Rectal smooth muscle tissue (tissue), 1 donor: ENCODE measurements at regions not wholly inside any gene's neighbourhood (a gene's known extent, or its start where the extent isn't known, plus 50 kb on each side); places are given as distances from the start of the nearest gene placed in this dataset.
"Not testable (repeated sequence)": the region's sequence is repeated elsewhere in the genome, so short reads cannot be mapped to it uniquely, and the experiment has no call there.

ENCODE experiments used
- H3K27ac ChIP-seq: one replicate; pipeline ENCODE4 v1.7.0; 2013; ENCODE audit warnings: low read depth, low read length, inconsistent platforms
- H3K27me3 ChIP-seq: one replicate; pipeline ENCODE4 v1.7.0; 2013; ENCODE audit warnings: low read length; ENCODE audit not compliant: control insufficient read depth, insufficient read depth
- H3K36me3 ChIP-seq: one replicate; pipeline ENCODE4 v1.7.0; 2013; ENCODE audit warnings: low read length; ENCODE audit not compliant: control insufficient read depth, insufficient read depth
- H3K4me1 ChIP-seq: one replicate; pipeline ENCODE4 v1.7.0; 2013; ENCODE audit warnings: low read length; ENCODE audit not compliant: control insufficient read depth, insufficient read depth
- H3K4me3 ChIP-seq: one replicate; pipeline ENCODE4 v1.7.0; 2013; ENCODE audit warnings: low read length
- H3K9ac ChIP-seq: one replicate; pipeline ENCODE4 v1.7.0; 2013; ENCODE audit warnings: low read length

DNA sequence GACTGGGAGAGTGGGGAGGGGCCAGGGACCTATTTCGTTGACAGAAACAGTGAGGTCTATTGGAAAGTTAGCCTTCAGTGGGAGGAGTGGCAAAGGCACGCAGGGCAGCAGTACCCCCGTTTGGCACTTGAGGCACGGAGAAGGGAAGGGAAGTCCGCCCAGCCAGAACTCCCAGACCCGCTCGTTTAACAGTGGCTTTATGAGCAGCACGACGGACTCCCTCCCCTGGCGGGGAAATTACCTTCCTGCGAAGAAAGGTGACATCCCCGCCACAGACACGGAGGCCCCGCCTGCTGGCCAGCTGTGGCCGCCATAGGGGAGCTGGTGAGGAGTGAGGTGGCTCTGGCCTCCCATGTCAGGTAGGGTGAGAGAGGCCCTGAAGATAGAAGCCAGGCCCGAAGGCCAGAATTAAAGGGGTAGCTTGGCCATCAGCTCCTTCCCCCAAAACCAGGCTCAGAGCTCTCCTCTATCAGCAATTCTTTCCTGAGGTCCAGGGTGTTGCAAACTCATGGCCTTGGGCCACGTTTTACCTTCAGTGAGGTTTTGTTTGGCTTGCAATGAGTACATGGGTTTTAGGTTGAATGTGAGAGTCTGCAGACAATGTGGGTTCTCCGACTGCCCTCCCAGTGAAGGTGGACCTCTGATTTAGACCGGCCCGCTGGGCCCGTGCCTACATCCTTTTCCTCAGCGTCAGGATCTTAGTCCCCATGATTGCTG is 123.7 kb downstream of the MRPL14 start:
- Histone ChIP-seq H3K9ac (no peak overlapping the region), H3K36me3 (no peaks in the 10 kb centered on the region), H3K4me3 (no peak overlapping the region), H3K27me3 (peaks cover 7% of the 10 kb centered on the region), H3K4me1 (no peaks in the 10 kb centered on the region), H3K27ac (no peak overlapping the region)

DNA sequence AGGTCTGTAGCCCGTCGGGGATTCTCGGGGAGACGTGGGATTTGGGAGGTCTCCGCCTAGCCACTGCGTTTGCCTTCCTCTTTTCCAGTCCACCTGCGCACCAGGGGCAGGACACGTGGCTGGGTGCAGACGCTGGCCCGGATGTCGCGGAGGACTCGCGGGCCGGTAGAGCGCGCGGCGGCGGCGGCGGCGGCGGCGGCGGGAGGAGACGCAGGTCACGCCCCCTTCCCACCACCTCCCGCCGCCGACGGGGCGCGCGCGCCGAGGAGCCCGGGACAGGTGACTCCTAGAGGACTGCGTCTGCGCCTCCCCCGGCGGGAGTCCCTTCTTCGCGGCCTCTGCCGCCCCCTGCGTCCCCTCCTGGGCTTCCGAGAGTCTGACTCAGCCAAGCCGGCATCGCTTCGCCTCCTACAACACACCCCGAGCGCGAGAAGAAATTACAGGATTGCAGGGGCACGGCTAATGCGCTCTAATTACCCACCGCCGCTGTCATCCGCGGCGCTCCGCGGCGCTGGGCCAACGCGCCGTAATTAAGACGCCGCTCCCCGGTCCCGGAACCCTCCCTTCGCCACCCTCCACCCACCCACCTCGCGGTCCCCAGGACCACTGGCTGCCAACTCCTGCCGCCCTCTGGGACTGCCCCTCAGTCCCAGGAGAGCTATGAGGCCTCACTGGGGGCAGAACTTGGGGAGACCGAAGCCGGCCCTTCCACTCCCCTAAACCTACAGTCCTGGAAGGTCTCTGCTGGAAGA is 124.5 kb downstream of the MRPL14 start:
- no peaks in the 10 kb centered on the region for H3K36me3 ChIP-seq
- H3K4me1 ChIP-seq: no peaks in the 10 kb centered on the region
- no peak overlapping the region for H3K9ac ChIP-seq
- H3K4me3 ChIP-seq: peak overlapping the region; percentile 48
- H3K27me3 ChIP-seq: peaks cover 7% of the 10 kb centered on the region
- no peak overlapping the region for H3K27ac ChIP-seq

DNA sequence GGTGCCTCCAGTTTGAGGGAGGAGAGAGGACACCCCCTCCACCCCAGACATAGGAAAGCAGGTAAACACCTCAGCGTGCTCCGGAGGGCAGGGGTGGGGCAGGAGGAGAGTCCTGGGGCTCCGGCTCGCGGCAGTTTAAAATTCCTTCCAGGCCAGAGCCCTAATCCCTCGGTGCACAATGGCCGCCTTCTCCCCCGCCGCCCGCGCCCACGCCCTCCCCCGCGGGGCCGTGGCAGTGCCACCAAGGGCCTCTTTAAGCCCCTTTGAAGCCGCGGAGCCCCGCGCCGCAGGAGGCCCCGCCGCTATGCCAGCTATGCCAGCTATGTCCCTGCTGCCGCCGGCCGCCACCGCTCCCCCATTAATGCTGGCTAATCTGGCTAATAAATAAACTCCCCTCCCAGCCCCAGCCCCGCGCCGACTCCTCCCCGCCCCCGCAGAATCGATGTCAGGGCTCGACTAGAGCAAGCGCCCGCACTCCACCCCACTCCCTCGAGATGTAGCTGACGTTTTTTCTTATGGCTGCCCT is 125.1 kb downstream of the MRPL14 start:
- Histone ChIP-seq H3K27me3 (peaks cover 7% of the 10 kb centered on the region), H3K36me3 (no peaks in the 10 kb centered on the region), H3K4me3 (peak overlapping the region; percentile 43), H3K9ac (no peak overlapping the region), H3K27ac (no peak overlapping the region), H3K4me1 (no peaks in the 10 kb centered on the region)

DNA sequence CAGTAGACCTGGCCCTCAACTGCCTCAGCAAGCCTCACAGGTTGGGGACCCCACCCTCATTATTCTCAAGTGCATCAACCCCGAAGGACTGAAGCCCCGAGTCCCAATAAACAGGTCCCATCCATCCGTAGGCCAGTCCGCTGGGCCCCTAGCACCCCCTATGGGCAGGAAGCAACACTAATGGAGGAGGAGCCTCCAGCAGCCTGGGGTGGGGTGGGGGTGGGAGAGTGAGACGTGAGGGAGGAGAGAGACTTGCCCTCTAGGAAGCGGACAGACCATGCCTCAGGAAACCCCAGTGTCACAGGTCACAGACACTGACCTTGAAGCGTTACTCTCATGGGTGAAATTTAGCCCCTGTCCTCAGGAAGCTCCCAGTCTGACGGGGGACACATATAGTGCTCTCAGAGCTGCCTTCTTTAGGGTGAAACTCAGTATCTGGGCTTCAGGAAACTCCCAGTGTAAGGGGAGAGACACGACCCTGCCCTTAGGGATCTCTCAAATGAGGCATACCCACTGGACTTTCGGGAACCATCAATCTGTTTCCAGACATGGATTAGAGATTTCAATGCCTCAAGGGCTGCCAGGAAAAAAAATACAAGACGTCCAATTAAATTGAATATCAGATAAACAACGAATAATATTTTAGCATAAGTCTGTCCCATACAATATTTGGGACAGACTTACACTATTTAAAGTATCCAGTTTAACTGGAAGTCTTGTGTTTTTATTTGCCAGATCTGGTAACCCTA is 125.8 kb downstream of the MRPL14 start:
- H3K36me3 ChIP-seq: no peaks in the 10 kb centered on the region
- H3K27ac ChIP-seq: no peak overlapping the region
- H3K27me3 ChIP-seq: peaks cover 7% of the 10 kb centered on the region
- H3K4me3 ChIP-seq: no peak overlapping the region
- no peak overlapping the region for H3K9ac ChIP-seq
- H3K4me1 ChIP-seq: no peaks in the 10 kb centered on the region

DNA sequence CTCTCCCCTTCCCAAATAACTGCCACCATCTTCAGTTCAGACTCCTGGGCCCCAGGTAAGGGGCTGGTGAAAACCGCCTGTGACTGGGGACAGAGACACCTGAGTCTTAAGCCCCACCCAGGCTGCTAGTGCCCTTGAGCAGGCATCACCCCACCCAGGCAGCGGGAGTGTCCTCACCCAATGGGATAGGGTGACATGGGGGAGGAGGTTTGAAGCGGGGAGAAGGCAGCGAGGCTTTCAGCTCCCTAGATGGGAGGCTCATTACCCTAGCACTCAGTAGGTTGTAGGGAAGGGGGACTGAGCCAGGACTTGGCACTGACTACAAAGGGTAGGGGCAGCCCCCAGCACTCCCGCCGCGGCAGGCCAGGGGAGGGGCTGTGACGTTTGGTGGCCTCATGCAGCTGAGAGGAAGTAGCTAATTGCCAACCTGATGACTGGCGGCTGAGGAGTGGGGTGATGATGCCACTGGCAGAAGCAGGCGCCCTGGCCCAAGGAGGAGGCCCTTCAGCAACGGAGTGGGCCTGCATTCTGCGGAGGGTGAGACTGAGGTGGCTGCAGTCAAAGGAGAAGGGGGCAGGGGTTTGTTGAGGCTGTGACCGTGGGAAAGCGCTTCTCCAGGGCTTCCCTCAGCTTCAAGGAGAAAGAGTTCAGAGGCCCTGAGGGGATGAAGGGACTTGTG is 126.9 kb downstream of the MRPL14 start:
- no peak overlapping the region for H3K9ac ChIP-seq
- no peak overlapping the region for H3K27ac ChIP-seq
- peaks cover 7% of the 10 kb centered on the region for H3K27me3 ChIP-seq
- H3K4me3 ChIP-seq: no peak overlapping the region
- no peaks in the 10 kb centered on the region for H3K36me3 ChIP-seq
- H3K4me1 ChIP-seq: no peaks in the 10 kb centered on the region

DNA sequence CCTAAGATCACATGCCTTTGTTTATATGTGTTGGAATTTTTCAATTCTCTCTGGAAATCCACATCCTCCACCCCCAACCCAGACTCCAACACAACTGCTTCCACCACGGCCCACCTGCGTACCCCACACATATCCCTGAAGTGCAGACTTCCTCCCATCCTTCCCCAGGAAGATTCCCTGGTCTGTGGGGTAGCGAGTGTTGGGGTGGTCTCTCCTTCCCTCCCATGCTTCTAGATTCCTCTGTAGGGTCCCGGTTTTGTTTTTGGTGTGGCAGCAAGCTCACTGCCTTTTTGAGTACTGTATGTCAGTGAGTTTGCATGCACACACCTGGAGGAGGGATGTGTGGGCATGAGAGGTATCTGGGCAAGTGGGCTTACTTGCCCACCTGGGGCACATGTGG is 127.6 kb downstream of the MRPL14 start:
- Histone ChIP-seq H3K27ac (no peak overlapping the region), H3K9ac (no peak overlapping the region), H3K4me1 (no peaks in the 10 kb centered on the region), H3K36me3 (no peaks in the 10 kb centered on the region), H3K27me3 (peaks cover 7% of the 10 kb centered on the region), H3K4me3 (no peak overlapping the region)

DNA sequence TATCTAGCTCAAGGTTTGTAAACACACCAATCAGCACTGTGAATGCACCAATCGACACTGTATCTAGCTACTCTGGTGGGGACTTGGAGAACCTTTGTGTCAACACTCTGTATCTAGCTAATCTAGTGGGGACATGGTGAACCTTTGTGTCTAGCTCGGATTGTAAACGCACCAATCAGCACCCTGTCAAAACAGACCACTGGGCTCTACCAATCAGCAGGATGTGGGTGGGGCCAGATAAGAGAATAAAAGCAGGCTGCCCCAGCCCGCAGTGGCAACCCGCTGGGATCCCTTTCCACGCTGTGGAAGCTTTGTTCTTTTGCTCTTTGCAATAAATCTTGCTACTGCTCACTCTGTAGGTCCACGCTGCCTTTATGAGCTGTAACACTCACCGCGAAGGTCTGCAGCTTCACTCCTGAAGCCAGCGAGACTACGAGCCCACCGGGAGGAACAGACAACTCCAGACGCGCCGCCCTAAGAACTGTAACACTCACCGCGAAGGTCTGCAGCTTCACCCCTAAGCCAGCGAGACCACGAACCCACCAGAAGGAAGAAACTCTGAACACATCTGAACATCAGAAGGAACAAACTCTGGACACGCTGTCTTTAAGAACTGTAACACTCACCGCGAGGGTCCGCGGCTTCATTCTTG is 128.5 kb downstream of the MRPL14 start:
- H3K27me3 ChIP-seq, H3K4me3 ChIP-seq, H3K9ac ChIP-seq, H3K27ac ChIP-seq, H3K36me3 ChIP-seq, H3K4me1 ChIP-seq: not testable (repeated sequence)

DNA sequence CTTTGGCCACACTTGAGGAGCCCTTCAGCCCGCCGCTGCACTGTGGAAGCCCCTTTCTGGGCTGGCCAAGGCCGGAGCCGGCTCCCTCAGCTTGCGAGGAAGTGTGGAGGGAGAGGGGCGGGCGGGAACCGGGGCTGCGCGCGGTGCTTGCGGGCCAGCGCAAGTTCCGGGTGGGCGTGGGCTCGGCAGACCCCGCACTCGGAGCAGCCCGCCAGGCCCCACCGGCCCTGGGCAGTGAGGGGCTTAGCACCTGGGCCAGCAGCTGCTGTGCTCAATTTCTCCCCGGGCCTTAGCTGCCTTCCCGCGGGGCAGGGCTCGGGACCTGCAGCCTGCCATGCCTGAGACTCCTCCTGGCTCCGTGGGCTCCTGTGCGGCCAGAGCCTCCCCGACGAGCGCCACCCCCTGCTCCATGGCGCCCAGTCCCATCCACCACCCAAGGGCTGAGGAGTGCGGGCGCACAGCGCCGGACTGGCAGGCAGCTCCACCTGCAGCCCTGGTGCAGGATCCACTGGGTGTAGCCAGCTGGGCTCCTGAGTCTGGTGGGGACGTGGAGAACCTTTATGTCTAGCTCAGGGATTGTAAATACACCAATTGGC is 129.2 kb downstream of the MRPL14 start:
- H3K36me3 ChIP-seq, H3K4me1 ChIP-seq, H3K27ac ChIP-seq, H3K4me3 ChIP-seq, H3K9ac ChIP-seq, H3K27me3 ChIP-seq: not testable (repeated sequence)

DNA sequence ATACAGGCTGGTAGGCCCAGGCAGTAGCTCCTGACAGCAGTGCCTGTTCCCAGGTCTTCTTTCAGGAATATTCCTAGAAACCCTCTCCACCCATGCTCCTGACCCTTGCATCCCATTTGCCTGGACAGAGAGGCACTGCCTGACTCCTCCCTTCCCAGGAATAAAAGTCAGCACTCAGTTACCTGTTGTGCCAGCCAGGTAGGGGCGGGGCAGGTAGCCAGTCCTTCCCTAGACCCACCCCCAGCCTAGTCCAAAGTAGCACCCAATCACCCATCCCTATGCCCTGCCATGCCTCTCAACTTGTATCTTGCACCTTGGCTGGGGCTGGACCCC is 129.9 kb downstream of the MRPL14 start:
- peaks cover 2% of the 10 kb centered on the region for H3K27me3 ChIP-seq
- H3K27ac ChIP-seq: peak overlapping the region; percentile 1
- H3K36me3 ChIP-seq: no peaks in the 10 kb centered on the region

DNA sequence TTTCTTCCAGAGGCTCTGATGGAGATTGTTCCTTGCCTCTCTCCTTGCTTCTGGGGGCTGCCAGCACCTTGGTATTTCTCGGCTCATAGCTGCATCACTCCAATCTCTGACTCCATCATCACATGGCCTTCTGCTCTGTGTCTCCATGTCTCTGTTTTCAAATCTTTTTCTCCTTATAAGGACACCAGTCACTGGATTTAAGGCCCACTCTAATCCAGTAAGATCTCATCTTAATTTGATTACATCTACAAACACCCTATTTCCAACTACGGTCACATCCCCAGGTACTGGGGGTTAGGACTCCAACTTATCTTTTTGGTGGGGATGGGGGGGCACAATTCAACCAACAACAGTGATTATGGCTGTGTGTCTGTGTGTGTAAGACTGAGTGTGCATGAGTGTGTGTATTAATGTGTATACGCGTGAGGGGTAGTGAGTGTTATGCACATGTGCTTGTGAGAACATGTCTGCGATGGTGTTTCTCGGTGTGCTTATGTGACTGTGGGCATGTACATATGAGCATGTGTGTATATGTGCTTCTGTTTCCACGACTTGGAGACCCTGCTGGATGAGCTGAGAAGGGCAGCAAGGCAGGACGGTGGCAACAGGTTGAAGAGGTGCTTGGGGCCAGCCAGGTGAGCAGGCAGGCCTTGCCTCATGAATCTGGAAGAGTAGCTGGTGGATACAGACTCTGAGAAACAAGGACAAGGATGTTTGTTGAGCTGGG is 130.5 kb downstream of the MRPL14 start:
- no peaks in the 10 kb centered on the region for H3K4me1 ChIP-seq
- H3K27me3 ChIP-seq: peaks cover 2% of the 10 kb centered on the region
- H3K4me3 ChIP-seq: no peak overlapping the region
- H3K27ac ChIP-seq: peak overlapping the region; percentile 66
- H3K36me3 ChIP-seq: no peaks in the 10 kb centered on the region
- H3K9ac ChIP-seq: no peak overlapping the region

More for the DNA sequence above, 129.9 kb downstream of the MRPL14 start:
- Histone ChIP-seq H3K4me3 (no peak overlapping the region), H3K9ac (no peak overlapping the region), H3K4me1 (no peaks in the 10 kb centered on the region)

DNA sequence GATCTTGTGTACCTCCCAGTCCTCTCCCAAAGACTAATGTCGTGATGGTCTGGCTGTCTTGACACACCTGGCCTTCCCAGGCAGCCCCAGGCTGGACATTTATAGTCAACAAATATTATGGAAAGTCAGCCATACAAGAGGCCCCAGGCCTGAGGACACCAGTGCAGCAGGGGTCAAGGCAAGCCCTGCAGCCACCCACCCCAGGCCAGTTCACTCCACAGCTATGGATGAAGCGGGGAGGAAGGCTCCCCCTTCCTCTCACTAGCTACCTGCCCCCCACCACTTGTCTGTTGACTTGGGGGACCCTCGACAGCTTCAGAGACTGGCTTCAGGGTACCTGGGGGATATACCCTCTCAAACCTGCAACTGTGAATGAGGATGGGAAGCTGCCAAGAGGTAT is 132.1 kb downstream of the MRPL14 start:
- H3K27ac ChIP-seq: no peak overlapping the region
- no peaks in the 10 kb centered on the region for H3K36me3 ChIP-seq
- no peak overlapping the region for H3K4me3 ChIP-seq
- H3K4me1 ChIP-seq: peaks cover 14% of the 10 kb centered on the region
- H3K27me3 ChIP-seq: no peaks in the 10 kb centered on the region
- no peak overlapping the region for H3K9ac ChIP-seq
